ENCODE measurements at regions not wholly inside any gene's neighbourhood (a gene's known extent, or its start where the extent isn't known, plus 50 kb on each side); places are given as distances from the start of the nearest gene placed in this dataset.

DNA sequence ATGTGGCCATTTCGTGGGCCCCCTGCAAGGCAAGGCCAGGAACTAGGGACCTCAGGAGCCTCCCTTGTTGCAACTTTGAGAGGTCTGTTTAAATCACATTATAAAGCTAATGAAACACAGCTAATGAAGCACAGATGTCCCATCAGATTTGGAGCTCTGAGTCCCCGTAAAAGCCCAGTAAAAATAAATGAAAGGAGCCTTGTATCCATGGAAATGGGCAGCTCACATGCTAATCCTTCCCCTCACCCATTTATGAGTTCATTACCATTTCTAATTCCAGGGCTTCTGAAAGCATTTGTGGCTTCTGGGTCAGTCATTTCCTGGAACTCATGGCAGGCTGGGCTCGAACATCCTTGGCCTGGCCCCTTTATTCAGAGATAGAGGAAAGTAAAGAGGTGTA lies 274.8 kb downstream of the SS18 start:
- DNase-seq (ENCODE audit: low read depth in 1 of 2, low spot score in 1 of 2) = no peak

GRCh38 chr18:25814841-25815458 lies 275.5 kb downstream of the SS18 start:
- DNase-seq (ENCODE audit: low read depth in 1 of 2, low spot score in 1 of 2) = no peak

DNA sequence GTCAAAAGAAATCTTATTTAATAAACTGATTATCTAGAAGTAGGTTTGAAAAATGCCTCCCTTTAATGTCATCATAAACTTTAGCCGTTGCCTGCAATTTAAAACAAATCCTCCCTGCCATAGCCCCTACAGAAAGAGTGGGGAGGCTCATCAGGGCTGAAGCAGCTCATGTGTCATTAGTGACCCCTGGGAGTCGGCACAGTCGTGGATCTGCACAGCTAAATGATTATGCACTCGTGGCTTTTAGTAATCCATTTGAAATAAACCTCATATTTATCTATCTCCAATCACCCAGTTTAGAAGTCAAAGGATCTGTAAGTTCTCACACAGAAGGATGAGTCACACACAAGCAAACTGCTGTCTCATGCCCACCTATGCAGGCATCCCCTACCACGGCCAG lies 277.3 kb downstream of the SS18 start:
- no peak for DNase-seq (ENCODE audit: low read depth in 1 of 2, low spot score in 1 of 2)

DNA sequence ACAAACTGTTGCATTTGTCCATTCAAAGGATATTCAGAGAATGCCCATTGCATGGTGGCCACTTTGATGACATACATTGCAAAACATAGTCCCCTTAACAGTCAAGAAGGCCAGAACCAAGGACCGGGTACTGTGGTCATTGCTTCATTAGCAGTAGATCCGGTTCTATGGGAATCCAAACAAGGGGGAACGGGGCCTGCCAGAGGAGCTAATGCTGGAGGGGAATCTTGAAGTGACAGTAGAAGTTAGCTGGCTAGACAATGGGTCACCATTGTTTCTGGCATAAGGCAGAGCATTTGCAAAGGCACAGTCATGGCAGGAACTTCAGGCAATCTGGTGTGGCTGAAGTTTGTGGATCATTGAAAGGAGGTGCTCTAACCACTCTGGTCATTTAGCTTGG lies 279.7 kb downstream of the SS18 start:
- no peak for DNase-seq (ENCODE audit: low read depth in 1 of 2, low spot score in 1 of 2)

DNA sequence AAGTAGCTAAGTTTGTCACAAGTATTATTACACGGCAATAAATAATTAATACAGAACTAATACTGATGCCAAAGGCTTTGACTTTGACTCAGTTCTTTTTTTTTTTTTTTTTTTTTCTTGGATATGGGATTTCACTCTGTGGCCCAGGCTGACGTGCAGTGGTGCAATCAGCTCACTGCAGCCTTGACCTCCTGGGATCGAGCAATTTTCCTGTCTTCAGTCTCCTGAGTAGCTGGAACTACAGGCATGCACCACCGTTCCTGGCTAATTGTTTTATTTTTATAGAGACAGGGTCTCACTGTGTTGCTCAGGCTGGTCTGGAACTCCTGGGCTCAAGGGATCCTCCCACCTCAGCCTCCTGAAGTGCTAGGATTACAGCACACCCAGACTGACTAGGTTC lies 284.5 kb downstream of the SS18 start:
- DNase-seq (ENCODE audit: low read depth in 1 of 2, low spot score in 1 of 2) = no peak

GRCh38 chr18:25805323-25805722 lies 285.1 kb downstream of the SS18 start:
- DNase-seq (ENCODE audit: low read depth in 1 of 2, low spot score in 1 of 2) = no peak

- no peak for DNase-seq (ENCODE audit: low read depth in 1 of 2, low spot score in 1 of 2)
Measured at GRCh38 chr18:25799231-25799630, 291.2 kb downstream of the SS18 start.

DNA sequence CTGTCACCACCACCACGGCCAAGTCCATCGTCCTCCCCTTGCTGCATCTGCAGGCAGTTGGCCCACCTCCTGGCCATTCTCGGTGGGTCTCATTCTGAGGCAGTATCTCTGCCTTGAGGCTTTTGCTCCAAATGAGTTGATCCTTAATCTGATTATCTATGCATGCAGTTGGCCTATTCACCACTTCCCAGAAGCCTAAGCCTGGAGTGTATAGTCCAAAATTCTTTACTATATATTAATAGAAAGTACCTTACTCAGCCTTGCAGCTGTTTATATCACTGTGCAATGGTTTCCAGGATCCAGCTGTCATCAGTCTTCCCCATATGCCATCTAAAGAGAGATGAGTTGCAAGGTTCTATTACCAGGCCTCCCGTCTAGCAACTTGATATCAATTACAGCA lies 292.4 kb downstream of the SS18 start:
- DNase-seq (ENCODE audit: low read depth in 1 of 2, low spot score in 1 of 2) = no peak

DNA sequence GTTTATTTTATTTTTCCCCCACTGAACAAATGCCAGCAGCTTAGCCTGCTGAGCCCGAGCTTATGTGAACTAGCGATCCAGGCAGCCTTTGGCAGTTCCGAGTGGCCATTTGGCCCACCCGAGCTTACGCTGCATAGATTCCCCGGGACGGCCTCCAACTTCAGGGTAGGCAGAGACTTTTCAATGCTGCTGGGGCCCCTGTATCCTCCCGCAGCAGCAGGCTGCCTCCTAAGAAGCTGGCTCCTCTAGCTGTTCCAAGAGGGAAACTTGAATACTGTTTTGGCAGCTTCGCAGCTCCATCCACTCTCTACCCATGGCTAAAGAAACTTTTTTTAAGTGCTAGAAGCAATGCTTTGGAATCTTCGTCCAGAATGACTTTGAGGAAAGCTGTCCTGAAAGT lies 295.2 kb downstream of the SS18 start:
- no peak for DNase-seq (ENCODE audit: low read depth in 1 of 2, low spot score in 1 of 2)

DNA sequence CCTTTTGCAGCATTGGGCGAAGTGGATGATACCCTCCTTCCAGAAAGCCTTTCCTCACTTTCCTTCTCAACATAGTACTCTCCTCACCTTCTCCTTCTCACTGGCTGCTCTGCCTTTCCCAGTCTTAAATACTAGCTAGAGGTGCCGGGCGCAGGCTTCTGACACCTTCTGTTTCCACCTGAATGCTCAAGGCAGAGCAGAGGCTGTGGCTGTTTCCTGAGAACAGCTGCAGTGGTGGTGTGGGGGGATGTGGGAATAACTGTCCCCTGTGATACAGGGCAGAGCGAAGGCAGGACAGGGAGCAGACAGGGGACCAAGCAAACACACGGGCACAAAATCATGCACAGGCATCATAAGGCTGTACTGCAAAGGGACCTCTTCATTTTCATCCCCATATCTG lies 303.1 kb downstream of the SS18 start:
- no peak for DNase-seq (ENCODE audit: low read depth in 1 of 2, low spot score in 1 of 2)

DNA sequence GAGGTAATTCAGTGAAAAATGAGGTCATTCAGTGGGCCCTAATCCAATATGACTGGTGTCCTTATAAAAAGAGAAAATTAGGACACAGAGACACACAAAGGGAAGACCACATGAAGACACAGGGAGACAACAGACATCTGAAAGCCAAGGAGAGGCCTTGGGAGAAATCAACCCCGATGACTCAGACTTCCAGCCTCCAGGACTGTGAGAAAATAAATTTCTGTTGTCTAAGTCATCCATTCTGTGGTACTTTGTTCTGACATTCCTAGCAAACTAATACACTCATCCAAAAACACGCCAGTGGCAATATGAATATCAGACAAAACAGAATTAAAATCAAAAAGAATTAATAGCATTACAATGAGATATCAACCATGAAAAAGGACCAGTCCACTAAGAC lies 303.7 kb downstream of the SS18 start:
- DNase-seq (ENCODE audit: low read depth in 1 of 2, low spot score in 1 of 2) = no peak

DNA sequence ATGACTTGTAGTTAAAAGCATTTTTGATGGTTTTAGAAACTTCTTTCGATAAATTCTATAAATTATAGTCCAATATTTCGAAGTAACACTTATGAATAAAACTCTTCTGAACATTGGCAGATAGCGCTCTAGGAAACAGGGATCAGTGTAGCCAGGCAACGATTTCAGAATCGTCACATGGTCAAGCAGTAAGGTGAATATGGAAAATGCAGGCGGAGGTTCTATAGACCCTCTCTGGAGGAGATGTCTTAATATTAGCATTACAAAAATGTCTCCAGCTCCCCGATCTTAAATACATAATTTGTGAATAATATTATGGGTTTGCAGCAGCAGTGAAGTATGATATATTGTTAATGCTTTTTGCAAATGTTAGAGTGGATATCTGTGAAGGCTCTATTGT lies 310.3 kb downstream of the SS18 start:
- no peak for DNase-seq (ENCODE audit: low read depth in 1 of 2, low spot score in 1 of 2)

DNA sequence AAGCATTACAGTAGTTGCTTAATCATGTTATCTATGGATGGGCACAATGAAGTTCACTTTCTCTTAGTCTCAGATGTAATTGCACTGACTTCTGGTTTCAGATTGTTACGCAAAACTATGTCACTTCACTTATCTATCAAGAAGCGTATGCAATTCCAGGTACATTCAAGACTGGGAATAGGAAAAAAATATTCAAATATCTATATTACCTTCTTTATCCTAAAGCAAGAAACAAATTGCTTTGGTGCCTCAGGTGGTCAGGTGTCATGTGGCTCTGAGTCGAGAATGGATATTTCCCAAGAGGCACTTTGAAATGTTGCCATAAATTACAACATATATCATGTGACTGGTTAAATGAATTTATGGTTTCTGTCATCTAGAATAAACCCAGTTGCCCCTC lies 318.6 kb downstream of the SS18 start:
- no peak for DNase-seq (ENCODE audit: low read depth in 1 of 2, low spot score in 1 of 2)

DNA sequence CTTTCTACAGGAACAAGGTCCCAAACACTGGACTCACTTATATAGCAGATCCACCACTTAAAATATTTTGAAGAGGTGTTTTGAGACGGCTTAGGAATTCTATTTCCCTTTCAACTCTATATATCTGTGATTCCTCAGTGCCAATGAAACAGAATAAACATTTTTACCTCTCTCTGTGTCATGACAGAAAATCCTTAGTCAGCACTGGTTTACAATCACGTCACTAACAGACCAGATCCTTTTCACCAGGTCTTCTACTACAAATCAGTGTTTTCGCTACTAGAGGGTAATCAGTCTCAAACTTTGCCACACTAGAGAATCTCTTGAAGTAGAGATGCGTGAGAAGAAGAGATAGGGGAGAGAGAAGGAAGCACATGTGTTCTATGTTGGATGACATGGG lies 325.6 kb downstream of the SS18 start:
- no peak for DNase-seq (ENCODE audit: low read depth in 1 of 2, low spot score in 1 of 2)

GRCh38 chr18:25759111-25759510 lies 331.3 kb downstream of the SS18 start:
- no peak for DNase-seq (ENCODE audit: low read depth in 1 of 2, low spot score in 1 of 2)

DNA sequence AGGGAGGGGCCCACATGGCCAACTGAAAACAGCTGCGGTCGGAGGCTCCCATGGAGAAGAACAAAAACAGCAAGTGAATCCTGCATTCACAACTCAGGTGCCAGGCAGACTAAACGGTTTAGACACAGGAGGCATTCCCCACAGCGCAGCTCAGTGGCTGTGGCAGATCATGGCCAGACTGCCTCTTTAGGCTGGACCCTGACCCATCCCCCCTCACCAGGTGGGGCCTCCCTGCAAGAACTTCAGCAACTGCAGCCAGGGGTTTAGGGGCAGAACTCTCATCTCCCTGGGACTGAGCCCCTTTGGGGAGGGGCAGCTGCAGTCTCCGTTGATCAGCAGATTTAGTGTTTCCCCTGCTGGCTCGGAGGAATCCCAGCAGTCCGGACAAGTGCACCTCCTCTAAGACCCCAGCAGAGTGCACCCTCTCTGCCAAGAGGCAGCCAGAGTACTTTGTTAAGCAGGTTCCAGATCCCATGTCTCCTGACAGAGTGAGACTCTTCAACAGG lies 346.7 kb downstream of the SS18 start:
- DNase-seq (ENCODE audit: low read depth in 1 of 2, low spot score in 1 of 2) = no peak

- no peak for DNase-seq (ENCODE audit: low read depth in 1 of 2, low spot score in 1 of 2)
Measured at GRCh38 chr18:25739376-25739775, 351.0 kb downstream of the SS18 start.

- DNase-seq (ENCODE audit: low read depth in 1 of 2, low spot score in 1 of 2) = no peak
Measured at GRCh38 chr18:25737710-25738311, 352.6 kb downstream of the SS18 start.

GRCh38 chr18:25736516-25736915 lies 353.9 kb downstream of the SS18 start:
- DNase-seq (ENCODE audit: low read depth in 1 of 2, low spot score in 1 of 2) = no peak

DNA sequence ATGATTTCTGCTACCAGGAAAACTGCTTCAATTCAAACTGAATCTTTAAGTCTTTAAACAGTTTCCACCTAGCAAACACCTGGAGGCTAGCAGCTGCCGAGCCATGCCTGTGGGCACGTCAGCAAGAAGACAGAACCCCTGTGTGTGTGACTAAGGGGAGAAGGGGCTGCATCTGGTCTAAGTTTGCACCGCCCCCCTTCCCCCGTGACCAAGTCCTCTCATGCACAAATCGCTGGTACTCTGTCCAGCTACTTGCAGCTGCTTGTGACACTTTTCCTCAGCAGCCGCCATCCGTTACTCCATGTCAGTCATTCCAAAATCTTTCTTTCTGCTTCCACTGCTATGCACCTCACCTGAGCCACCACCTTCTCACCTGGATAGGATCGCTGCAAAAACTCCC lies 355.0 kb downstream of the SS18 start:
- no peak for DNase-seq (ENCODE audit: low read depth in 1 of 2, low spot score in 1 of 2)

- DNase-seq (ENCODE audit: low read depth in 1 of 2, low spot score in 1 of 2) = no peak
Measured at GRCh38 chr18:25734336-25734735, 356.1 kb downstream of the SS18 start.

- no peak for DNase-seq (ENCODE audit: low read depth in 1 of 2, low spot score in 1 of 2)
Measured at GRCh38 chr18:25732862-25733261, 357.6 kb downstream of the SS18 start.

DNA sequence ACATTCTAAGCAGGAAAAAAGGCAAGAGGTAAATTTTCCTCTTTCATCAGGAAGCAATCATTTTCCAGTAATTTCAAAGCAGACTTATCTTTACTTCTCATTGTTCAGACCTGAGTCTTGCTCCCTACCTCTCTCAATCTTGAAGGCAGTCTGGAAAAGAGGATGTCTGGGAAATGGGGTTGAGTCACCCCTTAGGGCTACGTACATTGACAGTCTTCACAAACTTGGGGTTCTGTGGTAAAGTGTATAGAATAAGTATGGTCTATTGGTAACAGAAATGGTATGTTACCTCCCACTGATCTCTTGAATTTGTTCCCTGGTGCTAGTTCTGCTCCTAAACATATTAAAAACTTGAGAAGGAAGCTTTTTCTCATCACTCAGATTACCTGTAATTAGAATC lies 361.3 kb downstream of the SS18 start:
- DNase-seq (ENCODE audit: low read depth in 1 of 2, low spot score in 1 of 2) = no peak

Data from activated CD4-positive, alpha-beta T cell treated with anti-CD3 and anti-CD28 coated beads, Interleukin-2, amount 50 U/mL, for 24 hours (primary cell).